Neuronal stem cell (in vitro differentiated cells): ENCODE measurements at regions not wholly inside any gene's neighbourhood (a gene's known extent, or its start where the extent isn't known, plus 50 kb on each side); places are given as distances from the start of the nearest gene placed in this dataset.

Experiments
- DNase-seq: peaks from one replicate; pipeline ENCODE4 v3.0.0-alpha.2; 2013; ENCODE audit warnings: low spot score
- H2AFZ ChIP-seq: one replicate; pipeline ENCODE4 v1.6.1; 2013; ENCODE audit warnings: mild to moderate bottlenecking, low read length, inconsistent platforms
- H2AK5ac ChIP-seq: 2 replicates; pipeline ENCODE4 v1.6.1; 2013; ENCODE audit warnings: low read depth, mild to moderate bottlenecking, inconsistent platforms, low read length, moderate library complexity, mixed read lengths
- H2BK120ac ChIP-seq: 2 replicates; pipeline ENCODE4 v1.6.1; 2013; ENCODE audit warnings: low read depth, mild to moderate bottlenecking, inconsistent platforms, low read length, moderate library complexity, mixed read lengths
- H2BK12ac ChIP-seq: one replicate; pipeline ENCODE4 v1.6.1; 2013; ENCODE audit warnings: low read length, inconsistent platforms
- H2BK15ac ChIP-seq: 2 replicates; pipeline ENCODE4 v1.6.1; 2013; ENCODE audit warnings: mild to moderate bottlenecking, low read length, inconsistent platforms, mixed read lengths
- H2BK5ac ChIP-seq: one replicate; pipeline ENCODE4 v1.6.1; 2013; ENCODE audit warnings: inconsistent platforms, mild to moderate bottlenecking, low read length, moderate library complexity
- H3K14ac ChIP-seq: one replicate; pipeline ENCODE4 v1.6.1; 2013; ENCODE audit warnings: low read length, inconsistent platforms
- H3K18ac ChIP-seq: 2 replicates; pipeline ENCODE4 v1.6.1; 2013; ENCODE audit warnings: low read length, inconsistent platforms
- H3K23ac ChIP-seq: 2 replicates; pipeline ENCODE4 v1.6.1; 2013; ENCODE audit warnings: low read depth, mild to moderate bottlenecking, mixed read lengths, low read length, inconsistent platforms; ENCODE audit not compliant: poor library complexity
- H3K27ac ChIP-seq: replicated peaks from 3 replicates; pipeline ENCODE4 v1.5.1; 2013; ENCODE audit warnings: low read length, inconsistent platforms
- H3K27me3 ChIP-seq, 3 experiments: 2 replicates each; pipeline ENCODE4 v1.6.1; 2013; ENCODE audit warnings: low read length in 3 of 3, mild to moderate bottlenecking in 2 of 3, inconsistent platforms in 1 of 3, low read depth in 1 of 3, mixed read lengths in 1 of 3, moderate library complexity in 1 of 3; ENCODE audit not compliant: control insufficient read depth in 3 of 3, insufficient read depth in 3 of 3
- H3K36me3 ChIP-seq, 2 donors: replicated peaks in 1 of 2; 2 replicates each; pipeline ENCODE4 v1.6.1; 2013; ENCODE audit warnings: low read length in 2 of 2; ENCODE audit not compliant: control insufficient read depth in 2 of 2, insufficient read depth in 2 of 2
- H3K4ac ChIP-seq: 2 replicates; pipeline ENCODE4 v1.6.1; 2013; ENCODE audit warnings: inconsistent platforms, mild to moderate bottlenecking, low read length, moderate library complexity
- H3K4me1 ChIP-seq, 2 donors: 1 replicate in 1 of 2; 2 replicates in 1 of 2; pipeline ENCODE4 v1.6.1; 2013; ENCODE audit warnings: low read length in 2 of 2, low read depth in 1 of 2; ENCODE audit not compliant: control insufficient read depth in 2 of 2, insufficient read depth in 1 of 2
- H3K4me2 ChIP-seq: one replicate; pipeline ENCODE4 v1.6.1; 2013; ENCODE audit warnings: mild to moderate bottlenecking, low read length, inconsistent platforms; ENCODE audit not compliant: insufficient read depth, poor library complexity, severe bottlenecking
- H3K4me3 ChIP-seq, 2 donors: 2 replicates each; pipeline ENCODE4 v1.5.1; 2013; ENCODE audit warnings: low read length in 2 of 2, mild to moderate bottlenecking in 2 of 2, inconsistent platforms in 1 of 2, moderate library complexity in 1 of 2
- H3K79me1 ChIP-seq: one replicate; pipeline ENCODE4 v1.6.1; 2013; ENCODE audit warnings: low read depth, mild to moderate bottlenecking, inconsistent platforms, low read length, moderate library complexity
- H3K9ac ChIP-seq: one replicate; pipeline ENCODE4 v1.6.1; 2013; ENCODE audit warnings: mild to moderate bottlenecking, low read depth, low read length, inconsistent platforms; ENCODE audit not compliant: poor library complexity
- H3K9me3 ChIP-seq, 2 donors: replicated peaks in 1 of 2; 2 replicates each; pipeline versions ENCODE3 to v1.6.1; 2013; ENCODE audit warnings: low read length in 2 of 2, mild to moderate bottlenecking in 2 of 2, inconsistent platforms in 1 of 2, low read depth in 1 of 2, mixed read lengths in 1 of 2, moderate library complexity in 1 of 2; ENCODE audit not compliant: control insufficient read depth in 2 of 2, insufficient read depth in 1 of 2
- H4K8ac ChIP-seq: one replicate; pipeline ENCODE4 v1.6.1; 2013; ENCODE audit warnings: low read depth, mild to moderate bottlenecking, inconsistent platforms, low read length, moderate library complexity
- H4K91ac ChIP-seq: one replicate; pipeline ENCODE4 v1.6.1; 2013; ENCODE audit warnings: low read length, low read depth, mild to moderate bottlenecking, inconsistent platforms; ENCODE audit not compliant: poor library complexity
- whole genome bisulfite sequencing, 2 donors: extraction: QIAGEN DNeasy Blood & Tissue Kit; methylation state at CpG; one replicate each; pipeline ENCODE4 v1.1.7; 2013; ENCODE audit warnings: missing lambda C conversion rate in 2 of 2, mixed read lengths in 1 of 2; ENCODE audit not compliant: insufficient read length in 2 of 2, insufficient replicate concordance in 1 of 2; ENCODE audit errors: extremely low coverage in 2 of 2; 5-methylcytosine and 5-hydroxymethylcytosine counted together

DNA sequence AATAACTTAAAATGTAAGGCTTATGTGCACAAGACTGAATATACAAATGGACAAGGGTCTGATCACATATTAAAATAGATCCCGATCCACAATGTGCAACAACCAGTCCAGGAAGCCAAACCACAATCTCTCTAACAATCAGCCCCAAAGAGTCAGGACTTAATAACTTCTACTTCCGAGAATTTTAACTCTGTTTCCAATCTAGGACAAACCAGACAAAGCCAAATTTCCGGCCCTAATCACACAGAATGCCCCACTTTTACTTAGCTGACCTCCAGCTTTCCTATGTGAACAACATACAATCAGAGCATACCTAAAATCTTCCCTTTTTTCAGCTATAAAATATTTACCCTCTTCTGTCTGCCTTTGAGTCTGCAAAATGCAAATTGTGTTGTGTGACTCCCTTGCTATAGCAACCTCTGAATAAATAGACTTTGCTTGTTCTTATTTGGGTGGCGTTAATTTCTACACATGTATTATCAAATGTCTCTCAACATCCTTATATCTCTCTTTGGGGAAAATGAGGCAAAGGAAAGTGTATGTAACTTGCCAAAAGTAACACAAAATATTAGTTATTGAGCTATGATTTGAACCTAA, 381.9 kb upstream of the MC4R start:
- no peaks in the 10 kb centered on the region for H3K36me3 ChIP-seq
- H4K91ac ChIP-seq: no peak overlapping the region
- H3K9me3 ChIP-seq: no peaks in the 10 kb centered on the region
- H3K4me2 ChIP-seq: no peak overlapping the region
- H3K14ac ChIP-seq: no peak overlapping the region
- no peaks in the 10 kb centered on the region for H3K79me1 ChIP-seq
- H3K9ac ChIP-seq: no peak overlapping the region
- no peaks in the 10 kb centered on the region for H3K27me3 ChIP-seq
- H2BK120ac ChIP-seq: no peak overlapping the region
- H3K4me1 ChIP-seq: no peaks in the 10 kb centered on the region
- no peak overlapping the region for H3K18ac ChIP-seq
- no peak overlapping the region for H2AK5ac ChIP-seq
- H4K8ac ChIP-seq: no peak overlapping the region
- H2AFZ ChIP-seq: no peak overlapping the region
- no peak overlapping the region for H3K4ac ChIP-seq
- DNase-seq: no peak
- no CpG with 5 or more reads among the region's 4 CpGs for WGBS, 2 donors
- H3K23ac ChIP-seq: no peak overlapping the region
- H2BK12ac ChIP-seq: no peak overlapping the region
- H3K27ac ChIP-seq: no peak overlapping the region
- H2BK15ac ChIP-seq: no peak overlapping the region
- no peak overlapping the region for H3K4me3 ChIP-seq
- no peak overlapping the region for H2BK5ac ChIP-seq

DNA sequence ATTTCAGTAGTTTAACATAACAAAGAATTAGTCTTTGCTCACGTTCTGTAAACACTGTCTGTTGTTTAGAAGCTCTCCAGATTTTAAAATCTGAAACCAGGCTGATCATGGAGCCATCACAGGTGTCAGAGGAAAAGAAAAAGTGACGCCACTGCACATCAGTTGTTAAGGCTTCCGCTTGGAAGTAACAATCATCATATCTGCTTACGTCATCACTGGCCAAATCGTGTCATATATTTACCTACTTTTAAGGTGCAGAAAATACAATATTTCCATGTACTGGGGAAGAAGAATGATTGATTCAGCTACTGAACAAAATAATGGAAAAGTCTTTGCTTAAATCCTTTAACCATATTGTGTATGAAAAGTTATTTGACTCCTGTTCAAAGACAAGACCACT, 382.6 kb upstream of the MC4R start:
- no CpG with 5 or more reads among the region's 5 CpGs for WGBS, 2 donors

DNA sequence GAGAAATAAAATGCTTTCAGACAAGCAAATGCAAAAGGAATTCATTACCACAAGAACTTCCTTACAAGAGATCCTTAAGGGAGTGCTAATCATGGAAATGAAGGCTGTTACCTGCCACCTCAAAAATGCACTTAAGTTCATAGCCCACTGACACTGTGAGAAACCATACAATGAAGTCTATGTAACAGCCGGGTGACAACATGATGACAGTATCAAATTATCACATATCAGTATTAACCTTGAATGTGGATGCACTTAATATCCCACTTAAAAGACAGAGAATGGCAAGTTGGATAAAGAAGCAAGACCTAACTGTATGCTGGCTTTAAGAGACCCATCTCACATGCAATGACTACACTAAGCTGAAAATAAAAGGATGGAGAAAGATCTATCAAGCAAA, 403.4 kb upstream of the MC4R start:
- H3K9ac ChIP-seq: no peak overlapping the region
- H3K4me1 ChIP-seq: no peaks in the 10 kb centered on the region
- H2BK12ac ChIP-seq: no peak overlapping the region
- H4K91ac ChIP-seq: no peak overlapping the region
- H2AFZ ChIP-seq: no peak overlapping the region
- no peak overlapping the region for H3K27ac ChIP-seq
- DNase-seq: no peak
- no CpG with 5 or more reads among the region's 1 CpG for WGBS, 2 donors
- no peak overlapping the region for H3K4ac ChIP-seq
- no peak overlapping the region for H3K4me3 ChIP-seq
- no peak overlapping the region for H2AK5ac ChIP-seq
- no peak overlapping the region for H3K4me2 ChIP-seq
- no peak overlapping the region for H3K23ac ChIP-seq
- H3K14ac ChIP-seq: no peak overlapping the region
- no peak overlapping the region for H2BK120ac ChIP-seq
- no peak overlapping the region for H4K8ac ChIP-seq
- H3K9me3 ChIP-seq: peaks cover 0 to 5% of the 10 kb centered on the region in 2 donors
- no peaks in the 10 kb centered on the region for H3K27me3 ChIP-seq
- no peak overlapping the region for H3K18ac ChIP-seq
- no peak overlapping the region for H2BK5ac ChIP-seq
- H2BK15ac ChIP-seq: no peak overlapping the region
- H3K79me1 ChIP-seq: no peaks in the 10 kb centered on the region
- H3K36me3 ChIP-seq: no peaks in the 10 kb centered on the region

More for the DNA sequence above, 382.6 kb upstream of the MC4R start:
- Histone ChIP-seq H3K79me1 (no peaks in the 10 kb centered on the region), H2AFZ (no peak overlapping the region), H3K27ac (no peak overlapping the region), H2BK15ac (no peak overlapping the region), H3K4me1 (no peaks in the 10 kb centered on the region), H3K36me3 (no peaks in the 10 kb centered on the region), H2BK12ac (no peak overlapping the region), H4K8ac (no peak overlapping the region), H3K23ac (no peak overlapping the region), H3K14ac (no peak overlapping the region), H3K4me3 (no peak overlapping the region), H3K9ac (no peak overlapping the region), H2BK120ac (no peak overlapping the region), H3K18ac (no peak overlapping the region), H3K27me3 (no peaks in the 10 kb centered on the region), H3K4me2 (no peak overlapping the region), H4K91ac (no peak overlapping the region), H2AK5ac (no peak overlapping the region), H3K9me3 (no peaks in the 10 kb centered on the region), H2BK5ac (no peak overlapping the region), H3K4ac (no peak overlapping the region)
- DNase-seq: no peak

DNA sequence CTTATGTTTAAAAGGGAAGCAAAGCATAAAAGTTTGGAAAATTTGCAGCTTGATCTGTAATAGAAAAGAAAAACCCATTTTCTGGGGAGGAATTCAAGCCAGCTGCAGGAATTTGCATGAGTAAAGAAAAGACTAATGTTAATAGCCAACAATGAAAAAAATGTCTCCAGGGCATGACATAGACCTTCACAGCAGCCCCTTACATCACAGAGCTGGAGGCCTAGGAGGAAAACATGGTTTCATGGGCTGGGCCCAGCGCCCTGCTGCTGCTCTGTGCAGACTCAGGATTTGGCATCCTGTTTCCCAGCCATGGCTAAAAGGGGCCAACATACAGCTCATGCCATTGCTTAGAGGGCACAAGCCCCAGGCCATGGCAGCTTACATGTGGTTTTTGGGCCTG, 411.6 kb upstream of the MC4R start:
- Histone ChIP-seq H3K14ac (no peak overlapping the region), H3K4me1 (no peaks in the 10 kb centered on the region), H3K4ac (no peak overlapping the region), H4K8ac (no peak overlapping the region), H3K36me3 (no peaks in the 10 kb centered on the region), H3K4me3 (no peak overlapping the region), H2BK5ac (no peak overlapping the region), H3K79me1 (no peaks in the 10 kb centered on the region), H2AK5ac (no peak overlapping the region), H3K27ac (no peak overlapping the region), H4K91ac (no peak overlapping the region), H3K4me2 (no peak overlapping the region), H3K9me3 (peaks cover 0 to 4% of the 10 kb centered on the region in 2 donors), H3K27me3 (no peaks in the 10 kb centered on the region), H3K9ac (no peak overlapping the region), H2AFZ (no peak overlapping the region), H3K18ac (no peak overlapping the region), H2BK15ac (no peak overlapping the region), H3K23ac (no peak overlapping the region), H2BK12ac (no peak overlapping the region), H2BK120ac (no peak overlapping the region)
- no CpG with 5 or more reads among the region's 1 CpG for WGBS, 2 donors
- no peak for DNase-seq
